ENCODE measurements at regions not wholly inside any gene's neighbourhood (a gene's known extent, or its start where the extent isn't known, plus 50 kb on each side); places are given as distances from the start of the nearest gene placed in this dataset.

GRCh38 chr16:85401370-85401916, 211.7 kb upstream of the GSE1 start:
- no peak for TF ChIP-seq CTCF (IDR thresholded peaks at IDR 0.05; ENCODE audit: low read depth, low read length, missing control alignments)
- no peak for DNase-seq (ENCODE audit: low read depth)
- in situ Hi-C loops (cut with HindIII; ENCODE audit: low sequenced_read_pairs): no loop called here
- H3K4me3 ChIP-seq (ENCODE audit: low read depth, low read length): no peak overlapping the region

DNA sequence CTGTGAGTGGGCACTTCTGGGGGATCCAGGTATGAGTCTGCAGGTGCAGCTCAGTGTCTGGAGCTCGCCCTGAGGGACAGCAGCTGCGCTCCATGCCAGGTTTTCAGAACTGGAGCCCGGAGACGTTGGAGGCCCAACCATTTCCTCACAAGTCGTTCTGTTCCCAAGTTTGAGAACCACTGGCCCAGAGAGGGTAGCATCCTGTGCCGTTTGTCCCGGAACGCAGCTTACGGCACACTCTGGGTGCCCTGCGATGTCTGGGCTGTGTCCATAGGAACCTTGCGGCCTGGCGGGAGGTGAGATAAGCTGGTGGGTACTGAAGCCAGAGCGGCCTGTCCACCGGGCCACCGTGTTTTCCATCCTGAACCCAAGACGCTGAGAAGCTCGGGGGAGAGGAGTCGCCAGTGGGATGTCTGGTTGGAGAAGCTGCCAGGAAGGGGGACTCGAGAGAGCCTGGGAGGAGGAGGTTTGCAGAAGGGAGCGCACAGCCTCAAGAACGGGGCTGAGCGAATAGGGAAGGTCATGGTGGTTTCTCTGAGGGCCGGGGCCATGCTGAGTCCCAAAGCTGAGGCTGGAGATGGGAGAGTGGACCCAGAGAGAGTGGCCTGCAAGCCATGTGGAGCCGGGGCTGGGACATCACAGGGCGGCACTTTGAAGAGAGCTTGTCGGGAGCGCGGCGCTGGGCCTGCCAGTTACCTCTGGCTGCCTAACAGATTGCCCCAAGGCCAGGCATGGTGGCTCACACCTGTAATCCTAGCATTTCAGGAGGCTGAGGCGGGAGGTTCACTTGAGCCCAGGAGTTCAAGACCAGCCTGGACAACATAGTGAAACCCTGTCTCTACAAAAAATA, 211.0 kb upstream of the GSE1 start:
- TF ChIP-seq CTCF (IDR thresholded peaks at IDR 0.05; ENCODE audit: low read depth, low read length, missing control alignments): no peak
- no peak overlapping the region for H3K4me3 ChIP-seq (ENCODE audit: low read depth, low read length)
- no peak for DNase-seq (ENCODE audit: low read depth)
- in situ Hi-C loops (cut with HindIII; ENCODE audit: low sequenced_read_pairs): no loop called here

DNA sequence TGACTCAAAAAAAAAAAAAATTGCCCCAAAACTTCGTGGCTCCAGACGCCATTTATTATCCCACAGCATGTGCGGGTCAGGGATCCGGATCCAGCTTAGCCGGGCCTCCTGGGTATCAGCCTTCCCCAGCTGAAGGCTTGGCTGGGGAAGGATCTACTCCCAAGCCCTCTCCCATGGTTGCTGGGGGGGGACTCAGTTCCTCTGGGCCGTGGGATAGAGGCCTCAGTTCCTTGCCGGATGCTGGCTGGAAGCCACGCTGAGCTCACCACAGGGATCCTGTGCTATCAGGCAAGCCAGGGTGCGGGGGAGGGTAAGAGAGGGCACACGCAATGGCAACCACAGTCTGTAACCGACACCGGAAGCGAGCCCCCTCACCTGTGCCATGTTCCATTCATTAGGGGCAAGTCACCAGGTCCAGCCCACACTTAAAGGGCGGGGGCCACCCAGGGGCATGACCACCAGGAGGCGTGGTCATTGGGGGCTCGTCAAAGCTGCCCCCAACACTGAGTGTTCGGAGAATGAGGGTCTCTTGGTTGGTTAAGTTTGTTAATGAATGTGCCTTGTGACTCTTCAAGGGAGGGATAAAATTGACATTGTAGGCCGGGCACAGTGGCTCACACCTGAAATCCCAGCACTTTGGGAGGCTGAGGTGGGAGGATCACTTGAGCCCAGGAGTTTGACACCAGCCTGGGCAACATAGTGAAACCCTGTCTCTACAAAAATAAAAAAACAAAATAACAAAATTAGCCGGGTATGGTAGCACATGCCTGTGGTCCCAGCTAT, 210.0 kb upstream of the GSE1 start:
- H3K4me3 ChIP-seq (ENCODE audit: low read depth, low read length): no peak overlapping the region
- in situ Hi-C loops (cut with HindIII; ENCODE audit: low sequenced_read_pairs): no loop called here
- DNase-seq (ENCODE audit: low read depth): no peak
- TF ChIP-seq CTCF (IDR thresholded peaks at IDR 0.05; ENCODE audit: low read depth, low read length, missing control alignments): no peak

DNA sequence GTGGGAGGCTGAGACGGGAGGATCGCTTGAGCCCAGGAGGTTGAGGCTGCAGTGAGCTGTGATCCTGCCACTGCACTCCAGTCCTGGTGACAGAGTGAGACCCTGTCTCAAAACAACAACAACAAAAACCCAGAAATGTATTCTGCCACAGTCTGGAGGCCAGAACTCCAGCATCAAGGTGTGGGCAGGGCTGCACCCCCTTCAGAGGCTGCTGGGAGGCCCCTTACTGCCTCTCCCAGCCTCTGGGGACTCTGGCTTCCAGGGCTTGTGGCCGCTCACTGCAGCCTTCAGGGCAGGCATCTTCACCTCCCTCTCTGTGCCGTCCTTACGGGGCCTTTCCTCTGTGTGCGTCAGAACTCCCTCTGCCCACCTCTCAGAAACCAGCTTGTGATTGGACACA, 209.4 kb upstream of the GSE1 start:
- no peak overlapping the region for H3K4me3 ChIP-seq (ENCODE audit: low read depth, low read length)
- in situ Hi-C loops (cut with HindIII; ENCODE audit: low sequenced_read_pairs): no loop called here
- TF ChIP-seq CTCF (IDR thresholded peaks at IDR 0.05; ENCODE audit: low read depth, low read length, missing control alignments): no peak
- no peak for DNase-seq (ENCODE audit: low read depth)

DNA sequence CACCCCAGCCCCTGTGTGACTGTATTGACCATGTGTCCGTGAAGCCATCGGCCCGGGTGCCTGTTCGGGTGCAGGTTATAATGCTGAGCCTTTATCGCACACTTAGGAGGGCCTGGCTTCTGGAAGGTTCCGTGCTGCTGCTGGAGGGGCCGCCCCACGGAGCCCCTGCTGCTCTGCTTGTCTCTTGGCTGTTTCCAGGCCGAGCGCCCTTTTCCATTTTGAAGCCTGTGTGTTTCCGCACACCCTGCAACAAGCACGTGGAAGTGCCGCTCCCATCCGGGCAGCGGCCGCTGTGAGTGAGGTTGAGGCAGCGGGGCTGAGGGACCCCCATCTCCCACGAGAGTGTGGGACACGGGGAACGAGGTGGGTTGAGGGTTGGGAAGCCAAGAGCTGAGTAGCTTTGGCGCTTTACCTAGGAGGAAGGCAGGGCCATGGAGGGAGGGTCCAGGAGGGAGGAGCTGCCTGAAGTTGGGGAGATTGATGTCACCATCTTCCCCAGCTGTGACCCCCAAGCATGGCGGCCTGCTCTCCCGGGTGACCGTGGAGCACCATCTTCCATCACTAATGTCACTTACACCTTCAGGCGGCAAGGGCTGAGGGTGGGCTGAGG, 200.1 kb upstream of the GSE1 start:
- in situ Hi-C loops (cut with HindIII; ENCODE audit: low sequenced_read_pairs): no loop called here
- no peak for DNase-seq (ENCODE audit: low read depth)
- no peak overlapping the region for H3K4me3 ChIP-seq (ENCODE audit: low read depth, low read length)
- no peak for TF ChIP-seq CTCF (IDR thresholded peaks at IDR 0.05; ENCODE audit: low read depth, low read length, missing control alignments)
